OCI-LY7 (cell line): ENCODE measurements at regions not wholly inside any gene's neighbourhood (a gene's known extent, or its start where the extent isn't known, plus 50 kb on each side); places are given as distances from the start of the nearest gene placed in this dataset.

ENCODE experiments used
- CTCF ChIP-seq: fragments of 200-600 bp; sonication (generic); conservative IDR thresholded peaks from 2 replicates; pipeline ENCODE4 v1.5.1; 2014; ENCODE audit warnings: mild to moderate bottlenecking, antibody characterized with exemption, low read length, moderate library complexity, mixed read lengths
- EZH2phosphoT487 ChIP-seq: fragments of 200-600 bp; sonication (generic); IDR thresholded peaks from 2 replicates; pipeline ENCODE4 v1.6.1; 2018; ENCODE audit warnings: low read depth, borderline replicate concordance, mild to moderate bottlenecking, mixed run types, antibody characterized with exemption, low read length, moderate library complexity, mixed read lengths

- no peak for TF ChIP-seq CTCF
- TF ChIP-seq EZH2phosphoT487, result no peak
Measured at GRCh38 chr4:181957088-181957487, 286.1 kb upstream of the TENM3 start.
